Ovary (tissue), 1 donor: ENCODE measurements at regions not wholly inside any gene's neighbourhood (a gene's known extent, or its start where the extent isn't known, plus 50 kb on each side); places are given as distances from the start of the nearest gene placed in this dataset.

ENCODE experiments used
- EP300 ChIP-seq: sonication (generic); formaldehyde crosslinking; IDR thresholded peaks from one replicate; pipeline ENCODE4 v1.6.1; 2017; ENCODE audit warnings: antibody characterized with exemption
- POLR2A ChIP-seq: fragments of 450-650 bp; IDR thresholded peaks from one replicate; pipeline ENCODE4 v1.6.1; 2017; ENCODE audit warnings: antibody characterized with exemption, mild to moderate bottlenecking, moderate library complexity

GRCh38 chrX:138938003-138938402 lies 226.5 kb upstream of the FGF13 start:
- TF ChIP-seq EP300 (no peak), POLR2A (no peak)
